Duodenal mucosa (tissue), 2 donors: ENCODE measurements at regions not wholly inside any gene's neighbourhood (a gene's known extent, or its start where the extent isn't known, plus 50 kb on each side); places are given as distances from the start of the nearest gene placed in this dataset.

Experiments used
- H3K27ac ChIP-seq: one replicate; pipeline ENCODE4 v1.7.0; 2013; ENCODE audit warnings: low read depth, low read length
- H3K27me3 ChIP-seq, 2 donors: one replicate each; pipeline ENCODE4 v1.7.0; 2013; ENCODE audit warnings: low read length in 2 of 2, control low read depth in 1 of 2; ENCODE audit not compliant: insufficient read depth in 2 of 2, control insufficient read depth in 1 of 2
- H3K36me3 ChIP-seq, 2 donors: one replicate each; pipeline ENCODE4 v1.7.0; 2013; ENCODE audit warnings: low read length in 2 of 2, control low read depth in 1 of 2; ENCODE audit not compliant: insufficient read depth in 2 of 2, control insufficient read depth in 1 of 2
- H3K4me1 ChIP-seq, 2 donors: one replicate each; pipeline ENCODE4 v1.7.0; 2013; ENCODE audit warnings: low read length in 2 of 2, control low read depth in 1 of 2; ENCODE audit not compliant: insufficient read depth in 2 of 2, control insufficient read depth in 1 of 2
- H3K4me3 ChIP-seq, 2 donors: one replicate each; pipeline ENCODE4 v1.7.0; 2013; ENCODE audit warnings: low read length in 2 of 2, low read depth in 1 of 2
- H3K9ac ChIP-seq, 2 donors: one replicate each; pipeline ENCODE4 v1.7.0; 2013; ENCODE audit warnings: low read length in 2 of 2, low read depth in 1 of 2
- H3K9me3 ChIP-seq, 2 donors: one replicate each; pipeline ENCODE4 v1.7.0; 2013; ENCODE audit warnings: low read length in 2 of 2, control low read depth in 1 of 2; ENCODE audit not compliant: control insufficient read depth in 1 of 2

- Histone ChIP-seq H3K4me3 (no peak overlapping the region), H3K9me3 (no peaks in the 10 kb centered on the region), H3K4me1 (no peaks in the 10 kb centered on the region), H3K9ac (no peak overlapping the region), H3K27me3 (no peaks in the 10 kb centered on the region), H3K36me3 (no peaks in the 10 kb centered on the region), H3K27ac (no peak overlapping the region)
Observed at GRCh38 chr10:47184273-47184672, 115.7 kb upstream of the GDF10 start.

GRCh38 chr10:47184724-47185330 is 115.2 kb upstream of the GDF10 start:
- Histone ChIP-seq H3K4me3 (no peak overlapping the region), H3K9ac (no peak overlapping the region), H3K27me3 (no peaks in the 10 kb centered on the region), H3K27ac (no peak overlapping the region), H3K36me3 (no peaks in the 10 kb centered on the region), H3K9me3 (no peaks in the 10 kb centered on the region), H3K4me1 (no peaks in the 10 kb centered on the region)

DNA sequence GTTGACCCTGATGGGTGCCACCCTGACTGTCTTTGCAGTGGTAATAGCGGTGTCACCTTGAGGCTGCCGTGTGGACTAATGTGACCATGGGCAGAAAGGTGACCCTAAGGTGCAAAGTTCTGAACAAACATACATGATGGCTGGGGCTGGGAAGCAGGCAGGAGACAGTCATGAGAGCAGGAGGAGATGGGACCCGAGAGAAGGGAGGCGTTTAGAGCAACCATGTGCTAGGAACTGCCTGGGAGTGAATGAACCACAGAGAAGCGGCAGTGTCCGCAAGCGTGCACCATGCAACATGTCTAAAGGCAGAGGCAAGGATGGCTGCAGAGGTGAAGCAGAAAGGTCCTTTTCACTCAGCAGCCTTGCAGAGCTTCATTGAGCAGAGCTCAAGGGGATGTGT is 113.1 kb upstream of the GDF10 start:
- Histone ChIP-seq H3K9ac (no peak overlapping the region), H3K9me3 (no peaks in the 10 kb centered on the region), H3K4me1 (no peaks in the 10 kb centered on the region), H3K27ac (no peak overlapping the region), H3K36me3 (no peaks in the 10 kb centered on the region), H3K4me3 (no peak overlapping the region), H3K27me3 (no peaks in the 10 kb centered on the region)

DNA sequence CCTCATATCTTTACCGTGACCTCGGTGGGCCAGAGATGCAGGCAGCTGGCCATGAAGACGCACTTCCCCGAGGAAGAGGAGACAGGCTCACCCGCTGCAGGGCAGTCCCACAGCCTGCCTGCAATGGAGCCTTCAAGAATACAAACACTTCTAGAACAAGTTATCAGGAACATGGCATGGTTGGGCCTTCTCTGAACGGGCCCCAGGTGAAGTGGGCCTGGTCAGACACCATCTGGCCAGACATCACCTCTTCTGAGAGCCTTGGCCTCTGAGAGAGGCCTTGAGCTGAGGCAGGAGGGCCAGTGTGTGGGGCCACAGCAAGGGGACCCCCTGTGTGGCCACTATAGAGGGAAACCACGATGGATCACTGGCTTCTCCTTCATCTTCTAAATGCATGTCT is 112.4 kb upstream of the GDF10 start:
- Histone ChIP-seq H3K9ac (no peak overlapping the region), H3K4me3 (no peak overlapping the region), H3K9me3 (no peaks in the 10 kb centered on the region), H3K27ac (no peak overlapping the region), H3K36me3 (no peaks in the 10 kb centered on the region), H3K27me3 (no peaks in the 10 kb centered on the region), H3K4me1 (no peaks in the 10 kb centered on the region)

DNA sequence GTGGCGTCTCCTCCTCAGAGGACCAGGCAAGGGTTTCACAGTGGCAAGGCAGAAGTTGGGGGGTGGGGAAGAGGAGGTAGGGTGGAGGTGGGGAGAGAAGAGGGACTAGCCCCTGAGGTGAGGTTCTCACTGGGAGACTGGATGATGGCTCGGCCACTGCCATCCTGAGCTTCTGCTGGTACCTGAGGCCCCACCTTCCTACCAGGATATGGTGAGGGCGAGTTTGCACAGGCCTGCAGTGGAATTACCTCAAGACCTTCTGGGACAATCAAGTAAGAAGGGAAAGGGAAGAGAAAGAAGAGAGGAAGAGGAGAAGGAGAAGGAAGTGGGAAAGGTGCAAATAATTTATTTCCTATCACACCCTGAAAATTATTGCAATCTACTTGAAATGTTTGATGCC is 111.8 kb upstream of the GDF10 start:
- no peaks in the 10 kb centered on the region for H3K27me3 ChIP-seq
- H3K4me3 ChIP-seq: no peak overlapping the region
- no peak overlapping the region for H3K27ac ChIP-seq
- H3K9ac ChIP-seq: no peak overlapping the region
- H3K4me1 ChIP-seq: no peaks in the 10 kb centered on the region
- H3K9me3 ChIP-seq: no peaks in the 10 kb centered on the region
- H3K36me3 ChIP-seq: no peaks in the 10 kb centered on the region

DNA sequence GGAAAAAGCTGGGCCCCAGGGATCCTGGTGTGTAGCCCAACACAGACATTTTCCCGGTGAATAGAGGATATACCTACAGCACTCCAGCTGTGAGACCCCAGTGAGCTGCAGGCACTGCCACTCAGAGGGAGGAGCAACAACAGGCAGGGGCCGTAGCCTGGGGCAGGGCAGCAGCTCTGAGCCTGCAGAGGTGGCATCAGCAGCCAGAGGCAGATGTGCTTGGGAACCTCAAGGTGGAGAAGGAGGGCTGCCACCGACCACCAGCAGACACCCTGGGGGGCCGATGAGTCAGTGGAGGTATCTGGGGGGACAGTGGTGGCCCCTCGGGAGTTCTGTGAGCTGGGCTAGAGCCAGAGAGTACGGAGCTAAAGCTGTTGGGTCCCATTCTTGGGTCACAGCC is 110.2 kb upstream of the GDF10 start:
- H3K4me1 ChIP-seq: no peaks in the 10 kb centered on the region
- no peak overlapping the region for H3K9ac ChIP-seq
- H3K27me3 ChIP-seq: no peaks in the 10 kb centered on the region
- no peak overlapping the region for H3K4me3 ChIP-seq
- H3K9me3 ChIP-seq: no peaks in the 10 kb centered on the region
- no peaks in the 10 kb centered on the region for H3K36me3 ChIP-seq
- no peak overlapping the region for H3K27ac ChIP-seq

DNA sequence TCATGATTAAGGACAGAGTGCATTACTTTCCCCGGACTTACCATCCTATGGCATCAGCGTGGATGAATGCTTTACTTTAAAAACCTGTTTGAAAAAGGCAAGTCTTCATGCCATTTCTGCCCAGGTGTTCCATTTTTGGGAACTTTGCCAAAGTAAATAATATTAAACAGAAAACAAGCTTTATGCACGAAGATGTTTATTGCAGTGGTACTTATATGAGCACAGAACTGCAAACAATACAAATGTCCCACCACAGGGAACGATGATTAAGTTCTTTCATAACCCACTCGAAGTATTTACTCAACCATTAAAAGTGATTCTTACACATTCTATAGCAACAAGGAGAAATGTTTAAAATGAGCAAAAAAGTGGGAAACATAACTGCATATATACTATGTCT is 109.7 kb upstream of the GDF10 start:
- H3K27ac ChIP-seq: no peak overlapping the region
- H3K36me3 ChIP-seq: no peaks in the 10 kb centered on the region
- no peaks in the 10 kb centered on the region for H3K4me1 ChIP-seq
- no peaks in the 10 kb centered on the region for H3K27me3 ChIP-seq
- no peak overlapping the region for H3K4me3 ChIP-seq
- H3K9me3 ChIP-seq: no peaks in the 10 kb centered on the region
- no peak overlapping the region for H3K9ac ChIP-seq

- H3K27ac ChIP-seq: no peak overlapping the region
Observed at GRCh38 chr10:47190802-47191450, 109.1 kb upstream of the GDF10 start.

GRCh38 chr10:47192273-47192672 is 107.7 kb upstream of the GDF10 start:
- Histone ChIP-seq H3K9me3 (no peaks in the 10 kb centered on the region), H3K4me3 (no peak overlapping the region), H3K27me3 (no peaks in the 10 kb centered on the region), H3K27ac (no peak overlapping the region), H3K9ac (no peak overlapping the region), H3K36me3 (no peaks in the 10 kb centered on the region), H3K4me1 (no peaks in the 10 kb centered on the region)

More at GRCh38 chr10:47190802-47191450, 109.1 kb upstream of the GDF10 start:
- Histone ChIP-seq H3K4me1 (no peaks in the 10 kb centered on the region), H3K9ac (no peak overlapping the region), H3K27me3 (no peaks in the 10 kb centered on the region), H3K36me3 (no peaks in the 10 kb centered on the region), H3K4me3 (no peak overlapping the region), H3K9me3 (no peaks in the 10 kb centered on the region)

DNA sequence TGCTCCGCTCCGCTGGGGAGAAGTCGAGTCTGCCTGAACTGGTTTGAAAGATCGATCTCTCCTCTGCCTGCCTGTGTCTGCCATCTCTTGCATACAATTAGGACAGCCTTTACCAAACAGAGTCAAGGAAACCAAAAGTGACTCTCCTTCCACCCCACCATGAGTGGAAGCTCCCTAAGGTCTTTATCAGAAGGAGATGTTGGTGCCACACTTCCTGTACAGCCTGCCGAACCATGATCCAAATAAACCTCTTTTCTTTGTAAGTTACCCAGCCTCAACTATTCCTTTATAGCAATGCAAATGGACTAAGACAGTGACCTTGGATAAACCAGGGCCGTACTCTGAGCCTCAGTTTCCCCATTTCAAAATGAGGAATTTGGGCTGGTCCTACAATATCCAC is 106.3 kb upstream of the GDF10 start:
- Histone ChIP-seq H3K9ac (no peak overlapping the region), H3K4me3 (no peak overlapping the region), H3K27me3 (no peaks in the 10 kb centered on the region), H3K36me3 (no peaks in the 10 kb centered on the region), H3K4me1 (no peaks in the 10 kb centered on the region), H3K9me3 (no peaks in the 10 kb centered on the region), H3K27ac (no peak overlapping the region)
